HepG2 (cell line): ENCODE measurements at regions not wholly inside any gene's neighbourhood (a gene's known extent, or its start where the extent isn't known, plus 50 kb on each side); places are given as distances from the start of the nearest gene placed in this dataset.
"Not testable (repeated sequence)": the region's sequence is repeated elsewhere in the genome, so short reads cannot be mapped to it uniquely, and the experiment has no call there.

Experiments used
- DZIP1 ChIP-seq: sonication (generic); formaldehyde crosslinking; IDR thresholded peaks from 2 replicates; pipeline ENCODE4 v1.5.0; 2020; ENCODE audit warnings: mild to moderate bottlenecking, missing genetic modification reagents
- FOXK2 ChIP-seq: fragments of 450-650 bp; IDR thresholded peaks from 2 replicates; pipeline ENCODE4 v1.6.1; 2016
- JUN ChIP-seq: sonication (generic); formaldehyde crosslinking; IDR thresholded peaks from 2 replicates; pipeline ENCODE4 v1.4.0; 2020; ENCODE audit warnings: mild to moderate bottlenecking, missing genetic modification reagents
- RAD21 ChIP-seq: fragments of 450-650 bp; formaldehyde crosslinking; IDR thresholded peaks from 2 replicates; pipeline ENCODE4 v1.5.0; 2020; ENCODE audit warnings: mild to moderate bottlenecking

- TF ChIP-seq RAD21 (CRISPR knock-in tag); DZIP1 (CRISPR knock-in tag); FOXK2; JUN (CRISPR knock-in tag): not testable (repeated sequence)
Measured at GRCh38 chr3:193926071-193926470, 209.9 kb upstream of the HES1 start.
